HFF-Myc (cell line): ENCODE measurements at regions not wholly inside any gene's neighbourhood (a gene's known extent, or its start where the extent isn't known, plus 50 kb on each side); places are given as distances from the start of the nearest gene placed in this dataset.

ENCODE experiments used
- DNase-seq: peaks from one replicate; pipeline ENCODE4 v3.0.0-alpha.2; 2011; ENCODE audit warnings: low read depth; ENCODE audit errors: extremely low read depth
- H3K4me3 ChIP-seq: replicated peaks from 2 replicates; pipeline ENCODE4 v1.5.1; 2011; ENCODE audit warnings: low read depth, mild to moderate bottlenecking, control low read depth, low read length
- CTCF ChIP-seq: IDR thresholded peaks from 2 replicates; pipeline ENCODE4 v1.5.1; 2012; ENCODE audit warnings: mild to moderate bottlenecking, low read depth, low read length, control low read depth; ENCODE audit errors: missing control alignments

GRCh38 chr5:36373527-36374086 lies 71.9 kb upstream of the RANBP3L start:
- no peak for TF ChIP-seq CTCF
- H3K4me3 ChIP-seq = no peak overlapping the region
- DNase-seq = peak; percentile 45

GRCh38 chr5:36374266-36374862 lies 72.7 kb upstream of the RANBP3L start:
- no peak for DNase-seq
- no peak for TF ChIP-seq CTCF
- no peak overlapping the region for H3K4me3 ChIP-seq

- no peak for DNase-seq
- H3K4me3 ChIP-seq = no peak overlapping the region
- TF ChIP-seq CTCF = no peak
These were observed 75.5 kb upstream of the RANBP3L start for GRCh38 chr5:36377192-36377591.

GRCh38 chr5:36378551-36378950 lies 76.8 kb upstream of the RANBP3L start:
- DNase-seq = no peak
- H3K4me3 ChIP-seq = no peak overlapping the region
- no peak for TF ChIP-seq CTCF

GRCh38 chr5:36382890-36383289 lies 81.2 kb upstream of the RANBP3L start:
- no peak overlapping the region for H3K4me3 ChIP-seq

GRCh38 chr5:36383942-36384341 lies 82.2 kb upstream of the RANBP3L start:
- no peak overlapping the region for H3K4me3 ChIP-seq
- DNase-seq = no peak
- no peak for TF ChIP-seq CTCF

More at GRCh38 chr5:36382890-36383289, 81.2 kb upstream of the RANBP3L start:
- TF ChIP-seq CTCF = no peak
- no peak for DNase-seq

- no peak overlapping the region for H3K4me3 ChIP-seq
- no peak for DNase-seq
These were observed 83.1 kb upstream of the RANBP3L start for GRCh38 chr5:36384845-36385244.

More at GRCh38 chr5:36384845-36385244, 83.1 kb upstream of the RANBP3L start:
- no peak for TF ChIP-seq CTCF
